ENCODE measurements at regions not wholly inside any gene's neighbourhood (a gene's known extent, or its start where the extent isn't known, plus 50 kb on each side); places are given as distances from the start of the nearest gene placed in this dataset.

GRCh38 chr7:67432536-67433234 is 436.1 kb downstream of the TYW1 start:
- ChIA-PET POLR2A (no interaction called here), CTCF (no interaction called here)
- DNase-seq (ENCODE audit: extremely low spot score) = no peak
- TF ChIP-seq, protein P1, sequence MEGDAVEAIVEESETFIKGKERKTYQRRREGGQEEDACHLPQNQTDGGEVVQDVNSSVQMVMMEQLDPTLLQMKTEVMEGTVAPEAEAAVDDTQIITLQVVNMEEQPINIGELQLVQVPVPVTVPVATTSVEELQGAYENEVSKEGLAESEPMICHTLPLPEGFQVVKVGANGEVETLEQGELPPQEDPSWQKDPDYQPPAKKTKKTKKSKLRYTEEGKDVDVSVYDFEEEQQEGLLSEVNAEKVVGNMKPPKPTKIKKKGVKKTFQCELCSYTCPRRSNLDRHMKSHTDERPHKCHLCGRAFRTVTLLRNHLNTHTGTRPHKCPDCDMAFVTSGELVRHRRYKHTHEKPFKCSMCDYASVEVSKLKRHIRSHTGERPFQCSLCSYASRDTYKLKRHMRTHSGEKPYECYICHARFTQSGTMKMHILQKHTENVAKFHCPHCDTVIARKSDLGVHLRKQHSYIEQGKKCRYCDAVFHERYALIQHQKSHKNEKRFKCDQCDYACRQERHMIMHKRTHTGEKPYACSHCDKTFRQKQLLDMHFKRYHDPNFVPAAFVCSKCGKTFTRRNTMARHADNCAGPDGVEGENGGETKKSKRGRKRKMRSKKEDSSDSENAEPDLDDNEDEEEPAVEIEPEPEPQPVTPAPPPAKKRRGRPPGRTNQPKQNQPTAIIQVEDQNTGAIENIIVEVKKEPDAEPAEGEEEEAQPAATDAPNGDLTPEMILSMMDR (IDR thresholded peaks at IDR 0.05; ENCODE audit: control extremely low read depth, extremely low read depth, low read depth, missing control alignments) = no peak

GRCh38 chr7:67435894-67436535 is 439.4 kb downstream of the TYW1 start:
- ChIA-PET CTCF (no interaction called here), POLR2A (no interaction called here)
- DNase-seq (ENCODE audit: extremely low spot score) = no peak
- TF ChIP-seq, protein P1 (IDR thresholded peaks at IDR 0.05; ENCODE audit: control extremely low read depth, extremely low read depth, low read depth, missing control alignments) = no peak

GRCh38 chr7:67438198-67438882 is 441.7 kb downstream of the TYW1 start:
- CTCF ChIA-PET = no interaction called here
- TF ChIP-seq, protein P1 (IDR thresholded peaks at IDR 0.05; ENCODE audit: control extremely low read depth, extremely low read depth, low read depth, missing control alignments) = no peak
- POLR2A ChIA-PET = no interaction called here
- DNase-seq (ENCODE audit: extremely low spot score) = no peak

DNA sequence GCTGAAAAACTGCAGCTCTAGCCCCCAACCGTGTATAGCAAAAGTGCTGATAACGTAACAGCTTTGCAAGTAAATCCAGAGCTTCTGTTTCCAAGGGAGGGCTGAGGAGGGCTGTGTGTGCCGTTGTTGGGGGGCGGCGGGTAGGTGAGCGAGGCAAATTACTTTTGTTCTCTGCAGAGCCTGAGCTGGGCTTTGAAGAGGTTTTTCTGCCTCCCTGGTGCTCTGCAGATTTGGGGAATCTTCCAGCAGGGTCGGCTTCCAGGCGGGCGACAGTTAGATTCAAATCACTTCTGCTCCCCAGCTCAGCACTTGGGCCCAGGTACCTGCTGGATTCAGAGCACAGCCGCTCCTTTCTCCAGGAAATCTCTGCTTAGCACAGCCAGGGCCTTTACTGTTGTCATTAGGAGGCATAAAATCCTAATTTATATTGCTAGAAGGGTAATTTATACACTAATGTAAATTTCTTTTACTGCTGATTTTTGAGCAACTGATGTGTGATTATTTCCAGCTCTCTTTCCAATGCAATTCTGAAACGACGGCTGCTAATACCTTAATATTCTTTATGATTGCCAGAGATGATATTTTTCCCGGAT is 442.4 kb downstream of the TYW1 start:
- POLR2A ChIA-PET = no interaction called here

DNA sequence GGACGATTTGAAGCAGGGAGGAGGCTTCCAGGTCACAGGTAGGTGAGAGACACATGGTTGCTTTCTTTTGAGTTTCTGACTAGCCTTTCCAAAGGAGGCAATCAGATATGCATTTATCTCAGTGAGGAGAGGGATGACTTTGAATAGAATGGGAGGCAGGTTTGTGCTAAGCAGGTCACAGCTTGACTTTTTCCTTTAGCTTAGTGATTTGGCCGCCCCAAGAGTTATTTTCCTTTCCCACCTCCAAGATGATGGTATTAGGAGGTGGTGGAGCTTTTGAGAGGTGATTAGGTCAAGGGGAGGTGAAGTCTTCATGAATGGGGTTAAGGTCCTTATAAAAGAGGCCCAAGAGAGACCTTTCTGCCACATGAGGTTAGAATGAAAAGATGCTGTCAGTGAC is 443.7 kb downstream of the TYW1 start:
- ChIA-PET CTCF (interaction anchor here (0.9 kb wide), 1 partner anchor 10 kb away, joined by 4 read pairs; no protein-coding TSS in a partner anchor), POLR2A (no interaction called here)
- TF ChIP-seq, protein P1 (IDR thresholded peaks at IDR 0.05; ENCODE audit: control extremely low read depth, extremely low read depth, low read depth, missing control alignments) = no peak
- no peak for DNase-seq (ENCODE audit: extremely low spot score)

More for the DNA sequence above, 442.4 kb downstream of the TYW1 start:
- DNase-seq (ENCODE audit: extremely low spot score) = no peak
- TF ChIP-seq, protein P1 (IDR thresholded peaks at IDR 0.05; ENCODE audit: control extremely low read depth, extremely low read depth, low read depth, missing control alignments) = no peak
- CTCF ChIA-PET = no interaction called here

GRCh38 chr7:67445728-67446127 is 449.1 kb downstream of the TYW1 start:
- TF ChIP-seq, protein P1 (IDR thresholded peaks at IDR 0.05; ENCODE audit: control extremely low read depth, extremely low read depth, low read depth, missing control alignments) = no peak
- DNase-seq (ENCODE audit: extremely low spot score) = no peak
- ChIA-PET POLR2A (no interaction called here), CTCF (no interaction called here)
